Astrocyte of the cerebellum (primary cell): ENCODE measurements at regions not wholly inside any gene's neighbourhood (a gene's known extent, or its start where the extent isn't known, plus 50 kb on each side); places are given as distances from the start of the nearest gene placed in this dataset.

Experiments used
- DNase-seq: peaks from one replicate; pipeline ENCODE4 v3.0.0-alpha.2; 2011; ENCODE audit warnings: low read depth
- H3K4me3 ChIP-seq: 2 replicates; pipeline ENCODE4 v1.5.1; 2011; ENCODE audit warnings: mild to moderate bottlenecking, low read depth, low read length, moderate library complexity
- in situ Hi-C: cut with HindIII; loops from 2 replicates; pipeline ENCODE4 v1.10.0; 2017; ENCODE audit warnings: low sequenced_read_pairs
- TF ChIP-seq, protein P1 (sequence below): IDR thresholded peaks from 2 replicates; pipeline ENCODE4 v1.5.1; 2012; ENCODE audit warnings: low read length, low read depth, moderate library complexity, mild to moderate bottlenecking; ENCODE audit errors: missing control alignments

DNA sequence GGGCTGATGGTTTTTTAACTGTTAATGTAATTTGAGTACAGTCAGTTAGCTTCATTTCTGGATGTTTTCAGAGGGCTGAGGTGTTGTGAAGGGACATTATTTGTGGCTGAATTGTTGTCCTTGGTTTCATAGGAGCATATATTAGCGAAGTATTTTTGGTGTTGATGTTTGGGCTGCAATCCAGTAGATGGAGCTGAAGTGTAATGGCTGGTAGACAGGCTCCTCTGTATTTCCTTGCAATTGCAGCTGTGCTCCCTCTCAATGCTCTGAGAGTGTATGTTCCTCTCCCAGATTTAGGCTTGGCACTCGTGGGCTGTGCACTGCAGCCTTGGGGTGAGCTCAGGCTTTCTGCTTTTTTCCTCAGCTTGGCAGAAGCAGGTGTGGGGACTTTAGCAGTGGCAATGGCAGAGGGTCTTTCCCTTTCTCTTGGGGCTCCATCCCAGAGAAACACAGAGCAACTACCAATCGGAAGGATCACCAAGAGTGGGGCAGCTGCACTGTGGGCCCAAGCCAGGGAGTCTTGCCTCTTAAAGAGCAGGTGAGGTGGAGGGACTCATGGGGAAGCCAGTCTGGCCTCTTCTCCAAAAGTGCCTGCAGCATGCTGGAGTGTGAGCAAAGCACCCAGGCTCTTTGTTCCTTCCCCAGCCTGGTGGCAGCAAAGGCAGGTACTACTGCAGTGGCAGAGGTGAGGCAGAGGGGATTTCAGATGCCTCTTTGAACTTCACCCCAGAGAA, 544.4 kb downstream of the SH2D4B start:
- DNase-seq, result no peak
- in situ Hi-C loops, result no loop called here
- no peak overlapping the region for H3K4me3 ChIP-seq
- TF ChIP-seq, protein P1, sequence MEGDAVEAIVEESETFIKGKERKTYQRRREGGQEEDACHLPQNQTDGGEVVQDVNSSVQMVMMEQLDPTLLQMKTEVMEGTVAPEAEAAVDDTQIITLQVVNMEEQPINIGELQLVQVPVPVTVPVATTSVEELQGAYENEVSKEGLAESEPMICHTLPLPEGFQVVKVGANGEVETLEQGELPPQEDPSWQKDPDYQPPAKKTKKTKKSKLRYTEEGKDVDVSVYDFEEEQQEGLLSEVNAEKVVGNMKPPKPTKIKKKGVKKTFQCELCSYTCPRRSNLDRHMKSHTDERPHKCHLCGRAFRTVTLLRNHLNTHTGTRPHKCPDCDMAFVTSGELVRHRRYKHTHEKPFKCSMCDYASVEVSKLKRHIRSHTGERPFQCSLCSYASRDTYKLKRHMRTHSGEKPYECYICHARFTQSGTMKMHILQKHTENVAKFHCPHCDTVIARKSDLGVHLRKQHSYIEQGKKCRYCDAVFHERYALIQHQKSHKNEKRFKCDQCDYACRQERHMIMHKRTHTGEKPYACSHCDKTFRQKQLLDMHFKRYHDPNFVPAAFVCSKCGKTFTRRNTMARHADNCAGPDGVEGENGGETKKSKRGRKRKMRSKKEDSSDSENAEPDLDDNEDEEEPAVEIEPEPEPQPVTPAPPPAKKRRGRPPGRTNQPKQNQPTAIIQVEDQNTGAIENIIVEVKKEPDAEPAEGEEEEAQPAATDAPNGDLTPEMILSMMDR, result no peak

DNA sequence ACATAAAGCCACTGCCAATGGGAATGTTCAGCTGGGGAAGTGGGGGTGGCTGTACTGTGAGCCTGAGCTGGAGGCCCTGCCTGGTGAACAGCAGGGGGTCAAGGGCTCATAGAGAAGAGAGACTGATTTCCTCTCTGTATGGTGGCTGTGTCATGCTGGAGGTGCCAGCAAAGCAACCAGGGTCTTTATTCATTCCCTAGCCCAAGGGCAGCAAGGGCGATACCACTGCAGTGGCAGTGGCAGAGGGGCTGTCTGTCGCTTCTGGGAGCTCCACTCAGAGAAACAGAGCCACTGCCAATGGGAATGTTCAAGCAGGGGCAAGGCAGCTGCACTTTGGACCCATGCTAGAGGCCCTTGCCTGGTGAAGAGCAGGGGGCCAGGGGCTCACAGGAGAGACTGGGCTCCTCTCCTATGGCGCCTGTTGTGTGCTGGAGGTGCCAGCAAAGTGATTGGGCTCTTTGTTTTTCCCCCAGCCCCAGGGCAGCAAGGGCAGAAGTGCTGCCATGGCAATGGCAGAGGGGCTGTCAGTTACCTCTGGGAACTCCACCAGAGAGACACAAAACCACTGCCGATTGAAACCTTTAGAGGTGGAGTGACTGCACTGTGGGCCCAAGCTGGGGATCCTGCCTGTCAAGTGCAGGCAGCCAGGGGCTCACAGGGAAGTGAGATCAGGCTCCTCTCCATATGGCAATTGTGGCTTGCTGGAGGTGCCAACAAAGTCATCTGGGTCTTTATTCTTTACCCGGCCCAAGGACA, 545.1 kb downstream of the SH2D4B start:
- in situ Hi-C loops, result no loop called here
- H3K4me3 ChIP-seq, result no peak overlapping the region
- TF ChIP-seq, protein P1, result no peak
- DNase-seq, result no peak

DNA sequence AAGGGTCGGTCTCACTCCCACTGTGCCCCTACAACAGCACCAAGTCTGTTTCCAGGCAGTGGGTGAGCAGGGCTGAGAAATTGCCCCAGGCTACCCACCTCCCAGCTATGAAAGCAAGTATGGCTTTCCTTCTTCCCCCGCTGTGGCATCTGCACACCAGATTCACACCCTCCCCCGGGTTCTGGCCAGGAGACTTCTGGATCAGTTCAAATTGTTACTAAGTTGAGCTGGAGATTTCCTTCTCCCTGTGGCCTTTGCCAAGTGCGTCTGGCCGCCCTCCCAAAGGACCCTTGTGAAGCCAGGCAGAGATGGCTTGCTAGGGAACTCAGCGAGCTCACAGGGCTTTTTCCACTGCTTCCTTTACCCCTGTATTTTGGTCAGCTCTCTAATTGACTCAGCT, 555.4 kb downstream of the SH2D4B start:
- TF ChIP-seq, protein P1, result no peak
- H3K4me3 ChIP-seq, result no peak overlapping the region
- in situ Hi-C loops, result no loop called here
- DNase-seq, result no peak

DNA sequence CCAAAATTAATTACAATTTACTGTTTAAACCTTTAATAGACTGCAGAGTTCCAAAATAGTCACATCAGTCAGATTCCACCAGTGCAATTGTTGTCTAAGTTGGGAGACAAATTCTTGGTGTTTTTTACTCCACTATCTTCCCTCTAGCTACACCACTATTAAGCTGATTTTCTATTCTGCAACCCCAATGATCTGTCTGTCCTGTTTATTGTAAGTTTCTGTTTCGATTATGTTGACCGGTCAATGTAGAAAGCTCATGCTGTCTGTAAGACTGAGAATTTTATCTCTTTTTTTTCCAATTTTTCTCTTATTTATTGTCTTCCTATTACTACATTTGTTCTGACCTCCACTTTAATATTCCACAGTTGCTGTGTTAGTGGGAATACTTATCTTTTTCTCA, 557.5 kb downstream of the SH2D4B start:
- in situ Hi-C loops, result no loop called here
- H3K4me3 ChIP-seq, result no peak overlapping the region
- DNase-seq, result no peak
- TF ChIP-seq, protein P1, result no peak

DNA sequence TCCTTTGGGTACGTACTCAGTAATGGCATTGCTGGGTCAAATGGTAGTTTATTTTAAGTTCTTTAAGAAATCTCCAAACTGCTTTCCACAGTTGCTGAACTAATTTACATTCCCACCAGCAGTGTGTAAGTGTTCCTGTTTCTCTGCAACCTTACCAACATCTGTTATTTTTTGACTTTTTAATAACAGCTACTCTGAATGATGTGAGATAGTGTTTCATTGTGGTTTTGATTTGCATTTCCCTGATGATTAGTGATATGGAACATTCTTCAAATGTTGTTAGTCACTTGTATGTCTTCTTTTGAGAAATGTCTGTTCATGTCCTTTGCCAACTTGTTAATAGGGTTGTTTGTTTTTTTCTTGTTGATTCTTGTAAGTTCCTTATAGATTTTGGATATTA, 558.9 kb downstream of the SH2D4B start:
- DNase-seq, result no peak
- H3K4me3 ChIP-seq, result no peak overlapping the region
- TF ChIP-seq, protein P1, result no peak
- in situ Hi-C loops, result no loop called here

DNA sequence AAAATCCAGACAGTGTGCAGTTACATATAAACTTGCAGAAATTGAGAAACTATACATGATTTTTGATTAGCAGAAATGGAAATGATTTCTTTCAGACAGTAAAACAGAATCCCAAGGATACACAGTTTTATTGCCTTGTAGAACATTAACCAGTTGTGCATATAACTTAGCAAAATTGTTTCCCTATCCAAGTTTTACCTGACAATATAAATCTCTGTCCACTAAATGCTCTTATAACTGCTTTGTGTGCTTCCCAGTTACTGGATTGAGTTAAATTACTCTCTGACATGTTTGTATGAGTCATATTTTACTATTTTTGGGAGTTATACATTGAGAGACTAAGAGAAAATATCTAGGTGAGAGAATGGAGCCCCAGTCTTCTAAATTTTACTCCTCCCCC, 563.4 kb downstream of the SH2D4B start:
- in situ Hi-C loops, result no loop called here
- no peak for DNase-seq
- TF ChIP-seq, protein P1, result no peak
- no peak overlapping the region for H3K4me3 ChIP-seq
